Lower lobe of right lung (tissue), 2 donors: ENCODE measurements at regions not wholly inside any gene's neighbourhood (a gene's known extent, or its start where the extent isn't known, plus 50 kb on each side); places are given as distances from the start of the nearest gene placed in this dataset.

Experiments used
- ATAC-seq, 2 donors: fragments of 200-7000 bp; cut with Tn5 transposase; one replicate each; pipeline ENCODE4 v1.9.1; 2020 to 2022; ENCODE audit warnings: mild to moderate bottlenecking in 2 of 2, moderate library complexity in 2 of 2
- DNase-seq: peaks from one replicate; pipeline ENCODE4 v3.0.0-alpha.2; 2020
- H3K27ac ChIP-seq: fragments of 200-600 bp; one replicate; pipeline ENCODE4 v1.8.0; 2022
- H3K27me3 ChIP-seq: fragments of 200-600 bp; one replicate; pipeline ENCODE4 v1.8.0; 2022; ENCODE audit warnings: low read depth
- H3K36me3 ChIP-seq: fragments of 200-600 bp; one replicate; pipeline ENCODE4 v1.8.0; 2022; ENCODE audit warnings: mild to moderate bottlenecking
- H3K4me1 ChIP-seq: fragments of 200-600 bp; one replicate; pipeline ENCODE4 v1.8.0; 2022
- H3K4me3 ChIP-seq: fragments of 200-600 bp; one replicate; pipeline ENCODE4 v1.8.0; 2022; ENCODE audit warnings: mild to moderate bottlenecking
- H3K9me3 ChIP-seq: fragments of 200-600 bp; one replicate; pipeline ENCODE4 v1.8.0; 2022
- intact Hi-C: fragments of 100-400 bp; cut with DNase I; formaldehyde crosslinking; loops from one replicate; pipeline ENCODE4 v1.11.0; 2022
- TF ChIP-seq, protein P1 (sequence below): fragments of 200-600 bp; IDR thresholded peaks from one replicate; pipeline ENCODE4 v1.8.0; 2022; ENCODE audit warnings: antibody characterized with exemption, mild to moderate bottlenecking
- donor health status: DM: no; HTN: yes; CAD: no; lungs with severe emphysema.

DNA sequence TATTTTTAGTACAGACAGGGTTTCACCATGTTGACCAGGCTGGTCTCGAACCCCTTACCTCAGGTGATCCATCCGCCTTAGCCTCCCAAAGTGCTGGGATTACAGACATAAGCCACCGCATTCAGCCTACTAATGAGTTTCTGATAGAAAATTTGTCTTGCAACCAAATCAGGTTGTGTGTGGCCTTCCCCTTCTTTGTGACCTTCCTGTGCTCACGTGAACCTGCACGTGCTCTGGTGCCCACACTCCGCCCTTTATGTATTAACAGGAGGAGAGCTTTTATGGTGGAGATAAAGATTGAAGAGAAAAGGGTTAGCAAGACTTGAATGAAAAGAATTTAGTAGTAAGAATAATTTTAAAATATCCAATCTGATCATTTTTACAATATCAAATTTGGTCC is 343.5 kb upstream of the TMEM132C start:
- no peaks in the 10 kb centered on the region for H3K36me3 ChIP-seq
- intact Hi-C loops: no loop called here
- H3K4me1 ChIP-seq: no peaks in the 10 kb centered on the region
- no peak overlapping the region for H3K4me3 ChIP-seq
- no peak for DNase-seq
- H3K27ac ChIP-seq: no peak overlapping the region
- TF ChIP-seq, protein P1, sequence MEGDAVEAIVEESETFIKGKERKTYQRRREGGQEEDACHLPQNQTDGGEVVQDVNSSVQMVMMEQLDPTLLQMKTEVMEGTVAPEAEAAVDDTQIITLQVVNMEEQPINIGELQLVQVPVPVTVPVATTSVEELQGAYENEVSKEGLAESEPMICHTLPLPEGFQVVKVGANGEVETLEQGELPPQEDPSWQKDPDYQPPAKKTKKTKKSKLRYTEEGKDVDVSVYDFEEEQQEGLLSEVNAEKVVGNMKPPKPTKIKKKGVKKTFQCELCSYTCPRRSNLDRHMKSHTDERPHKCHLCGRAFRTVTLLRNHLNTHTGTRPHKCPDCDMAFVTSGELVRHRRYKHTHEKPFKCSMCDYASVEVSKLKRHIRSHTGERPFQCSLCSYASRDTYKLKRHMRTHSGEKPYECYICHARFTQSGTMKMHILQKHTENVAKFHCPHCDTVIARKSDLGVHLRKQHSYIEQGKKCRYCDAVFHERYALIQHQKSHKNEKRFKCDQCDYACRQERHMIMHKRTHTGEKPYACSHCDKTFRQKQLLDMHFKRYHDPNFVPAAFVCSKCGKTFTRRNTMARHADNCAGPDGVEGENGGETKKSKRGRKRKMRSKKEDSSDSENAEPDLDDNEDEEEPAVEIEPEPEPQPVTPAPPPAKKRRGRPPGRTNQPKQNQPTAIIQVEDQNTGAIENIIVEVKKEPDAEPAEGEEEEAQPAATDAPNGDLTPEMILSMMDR: no peak
- no peak for ATAC-seq
- H3K9me3 ChIP-seq: no peaks in the 10 kb centered on the region
- no peaks in the 10 kb centered on the region for H3K27me3 ChIP-seq

DNA sequence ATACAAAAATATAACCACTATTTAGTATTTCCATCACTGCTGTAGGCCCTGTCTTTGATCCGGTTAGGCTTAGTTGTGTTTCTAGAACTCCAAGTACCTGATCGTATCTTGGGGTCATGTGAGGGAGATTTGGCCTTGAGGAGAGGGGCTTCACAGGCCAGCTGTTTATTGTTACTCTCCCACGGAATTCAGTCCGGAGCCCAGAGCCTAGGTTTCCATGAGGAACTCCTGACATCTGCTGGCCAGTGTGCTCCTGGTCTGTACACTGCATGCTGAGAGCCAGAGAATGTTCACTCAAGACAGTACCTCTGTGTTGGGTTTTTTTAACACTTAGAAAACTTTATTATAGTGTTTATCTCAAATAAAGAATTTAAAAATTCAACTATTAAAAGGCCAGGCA is 341.0 kb upstream of the TMEM132C start:
- H3K36me3 ChIP-seq: no peaks in the 10 kb centered on the region
- H3K4me3 ChIP-seq: no peak overlapping the region
- no peaks in the 10 kb centered on the region for H3K9me3 ChIP-seq
- no peaks in the 10 kb centered on the region for H3K4me1 ChIP-seq
- H3K27me3 ChIP-seq: no peaks in the 10 kb centered on the region
- TF ChIP-seq, protein P1: peak; percentile 32
- H3K27ac ChIP-seq: no peak overlapping the region
- no peak for DNase-seq
- intact Hi-C loops: no loop called here
- ATAC-seq: peak in 1 of 2 donors; percentile 29

DNA sequence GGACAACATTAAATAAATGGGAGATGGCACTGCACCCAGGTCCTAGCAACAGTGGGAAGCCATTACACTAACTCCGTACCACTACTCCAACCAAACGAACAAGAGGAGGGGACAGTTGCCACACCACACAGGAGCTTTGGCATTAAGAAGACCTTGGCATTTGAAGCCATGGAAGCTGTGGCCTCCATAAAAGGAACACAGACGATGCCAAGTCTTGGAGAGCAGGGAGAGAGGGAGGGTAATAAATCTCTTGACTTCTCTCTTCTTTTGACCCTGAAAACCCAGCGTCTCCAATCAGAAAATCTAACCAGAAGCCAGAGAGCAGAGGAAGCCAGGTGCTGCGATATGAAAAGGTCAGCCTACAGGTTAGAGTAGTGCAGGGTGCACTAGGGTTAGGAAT is 338.8 kb upstream of the TMEM132C start:
- Histone ChIP-seq H3K27ac (no peak overlapping the region), H3K27me3 (no peaks in the 10 kb centered on the region), H3K4me3 (no peak overlapping the region), H3K4me1 (no peaks in the 10 kb centered on the region), H3K36me3 (no peaks in the 10 kb centered on the region), H3K9me3 (no peaks in the 10 kb centered on the region)
- intact Hi-C loops: no loop called here
- TF ChIP-seq, protein P1: no peak
- no peak for ATAC-seq
- no peak for DNase-seq

DNA sequence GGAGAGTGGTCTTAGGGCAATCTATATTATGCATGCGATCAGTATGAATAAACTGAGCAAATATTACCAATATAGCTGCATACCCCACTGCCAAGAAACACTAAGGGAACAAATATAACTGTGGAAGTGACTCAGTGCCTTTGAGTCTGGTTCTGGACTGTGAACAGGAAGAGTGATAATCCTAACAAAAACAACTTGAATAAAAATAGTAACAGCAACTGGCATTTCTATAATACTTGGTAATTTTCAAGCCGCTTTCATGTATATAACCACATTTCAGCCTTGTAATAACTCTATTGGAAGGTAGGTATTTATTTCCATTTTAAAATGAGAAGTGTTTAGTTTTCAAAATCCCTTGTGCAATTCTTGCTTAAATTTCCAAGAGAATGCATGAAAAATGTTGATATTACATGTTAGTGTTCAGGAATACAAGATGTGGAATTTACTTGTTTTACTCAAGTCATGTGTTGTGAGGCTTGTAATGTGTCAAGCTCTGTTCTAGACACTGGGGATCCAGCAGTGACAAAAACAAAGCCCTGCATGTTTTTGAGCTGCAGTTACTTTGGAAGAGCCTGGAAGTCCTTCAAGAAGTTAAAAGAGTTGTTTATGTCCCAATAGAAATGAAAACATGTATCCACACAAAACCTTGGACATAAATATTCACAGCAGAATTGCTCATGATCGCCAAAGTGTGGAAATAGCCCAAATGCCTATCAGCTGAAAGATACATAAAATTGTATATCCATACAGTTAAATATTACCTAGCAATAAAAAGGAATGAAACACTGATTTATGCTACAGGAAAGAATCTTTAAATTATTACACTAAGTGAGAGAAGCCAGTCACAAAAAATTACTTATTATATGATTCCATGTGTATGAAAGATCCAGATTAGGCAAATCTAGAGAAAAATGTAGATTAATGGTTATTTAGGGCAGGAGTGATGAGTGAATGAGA is 338.1 kb upstream of the TMEM132C start:
- H3K36me3 ChIP-seq: no peaks in the 10 kb centered on the region
- no peaks in the 10 kb centered on the region for H3K9me3 ChIP-seq
- intact Hi-C loops: no loop called here
- H3K27me3 ChIP-seq: no peaks in the 10 kb centered on the region
- H3K4me1 ChIP-seq: no peaks in the 10 kb centered on the region
- H3K27ac ChIP-seq: no peak overlapping the region
- ATAC-seq: no peak
- H3K4me3 ChIP-seq: no peak overlapping the region
- TF ChIP-seq, protein P1: no peak
- no peak for DNase-seq

DNA sequence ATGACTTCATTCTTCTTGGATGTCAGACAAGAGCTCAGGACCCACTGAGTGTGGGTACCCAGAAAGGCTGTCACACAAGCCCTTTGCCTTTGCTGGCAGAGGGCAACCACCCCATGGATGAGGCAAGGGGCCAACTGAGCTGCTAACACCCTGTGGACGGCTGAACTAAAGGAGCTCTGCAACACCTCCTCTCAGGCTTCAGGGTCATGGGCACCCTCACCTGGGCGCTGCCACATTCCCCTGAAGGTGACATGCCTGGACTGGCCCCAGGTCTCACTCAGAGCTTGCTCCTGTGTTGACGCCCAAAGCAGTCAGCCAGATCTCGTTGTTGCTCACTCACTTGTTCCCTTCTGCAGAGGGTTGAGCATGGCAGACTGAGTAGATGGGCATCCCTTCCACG is 336.8 kb upstream of the TMEM132C start:
- Histone ChIP-seq H3K4me1 (no peaks in the 10 kb centered on the region), H3K9me3 (no peaks in the 10 kb centered on the region), H3K27ac (no peak overlapping the region), H3K27me3 (no peaks in the 10 kb centered on the region), H3K36me3 (no peaks in the 10 kb centered on the region), H3K4me3 (no peak overlapping the region)
- ATAC-seq (no peak), DNase-seq (no peak)
- TF ChIP-seq, protein P1: no peak
- intact Hi-C loops: no loop called here
